KMS-11 (cell line): ENCODE measurements at regions not wholly inside any gene's neighbourhood (a gene's known extent, or its start where the extent isn't known, plus 50 kb on each side); places are given as distances from the start of the nearest gene placed in this dataset.

ENCODE experiments used
- H2AFZ ChIP-seq: fragments of 200-600 bp; sonication (generic); 2 replicates; pipeline ENCODE4 v1.6.1; 2016; ENCODE audit warnings: antibody characterized with exemption, mixed run types, low read depth
- H3K27ac ChIP-seq: fragments of 200-600 bp; sonication (generic); 2 replicates; pipeline ENCODE4 v1.6.1; 2016; ENCODE audit warnings: mild to moderate bottlenecking, mixed run types
- H3K27me3 ChIP-seq: fragments of 200-600 bp; sonication (generic); 2 replicates; pipeline ENCODE4 v1.6.1; 2017; ENCODE audit warnings: mild to moderate bottlenecking, low read depth, mixed run types, moderate library complexity; ENCODE audit not compliant: insufficient read depth
- H3K36me3 ChIP-seq: fragments of 200-600 bp; sonication (generic); 2 replicates; pipeline ENCODE4 v1.6.1; 2017; ENCODE audit warnings: mild to moderate bottlenecking, mixed run types; ENCODE audit not compliant: insufficient read depth
- H3K4me1 ChIP-seq: fragments of 200-600 bp; sonication (generic); 2 replicates; pipeline ENCODE4 v1.6.1; 2016; ENCODE audit warnings: mild to moderate bottlenecking, low read depth, mixed run types; ENCODE audit not compliant: poor library complexity, severe bottlenecking
- H3K4me2 ChIP-seq: fragments of 200-600 bp; sonication (generic); 2 replicates; pipeline ENCODE4 v1.7.0; 2016; ENCODE audit warnings: mild to moderate bottlenecking, mixed run types
- H3K4me3 ChIP-seq: fragments of 200-600 bp; sonication (generic); IDR thresholded peaks from 2 replicates; pipeline ENCODE4 v1.6.1; 2017; ENCODE audit warnings: low read depth, low read length, mixed read lengths; ENCODE audit not compliant: insufficient read depth
- H3K79me2 ChIP-seq: fragments of 200-600 bp; sonication (generic); 2 replicates; pipeline ENCODE4 v1.6.1; 2016; ENCODE audit warnings: low read depth, mixed run types; ENCODE audit not compliant: insufficient read depth
- H3K9ac ChIP-seq: fragments of 200-600 bp; sonication (generic); 2 replicates; pipeline ENCODE4 v1.6.1; 2016; ENCODE audit warnings: mild to moderate bottlenecking, mixed run types
- H4K20me1 ChIP-seq: fragments of 200-600 bp; sonication (generic); 2 replicates; pipeline ENCODE4 v1.6.1; 2016; ENCODE audit warnings: mild to moderate bottlenecking, mixed run types; ENCODE audit not compliant: insufficient read depth
- CTCF ChIP-seq: fragments of 200-600 bp; sonication (generic); conservative IDR thresholded peaks from 2 replicates; pipeline ENCODE4 v1.6.1; 2017; ENCODE audit warnings: low read depth, mild to moderate bottlenecking, antibody characterized with exemption, low read length, moderate library complexity, mixed read lengths

GRCh38 chr20:17882834-17883591, 85.6 kb downstream of the SNX5 start:
- Histone ChIP-seq H3K36me3 (no peaks in the 10 kb centered on the region), H3K4me3 (no peak overlapping the region), H3K9ac (no peak overlapping the region), H3K4me1 (peaks cover 9% of the 10 kb centered on the region), H4K20me1 (no peaks in the 10 kb centered on the region), H3K27me3 (no peaks in the 10 kb centered on the region), H3K4me2 (no peak overlapping the region), H2AFZ (no peak overlapping the region), H3K79me2 (no peaks in the 10 kb centered on the region), H3K27ac (no peak overlapping the region)
- TF ChIP-seq CTCF, result no peak

GRCh38 chr20:17882065-17882833, 86.3 kb downstream of the SNX5 start:
- peaks cover 9% of the 10 kb centered on the region for H3K4me1 ChIP-seq

GRCh38 chr20:17881741-17882064, 86.9 kb downstream of the SNX5 start:
- no peaks in the 10 kb centered on the region for H4K20me1 ChIP-seq
- H3K4me3 ChIP-seq, result no peak overlapping the region
- H3K79me2 ChIP-seq, result no peaks in the 10 kb centered on the region
- no peak overlapping the region for H3K9ac ChIP-seq
- no peaks in the 10 kb centered on the region for H3K36me3 ChIP-seq
- H2AFZ ChIP-seq, result no peak overlapping the region
- no peak overlapping the region for H3K4me2 ChIP-seq
- H3K4me1 ChIP-seq, result peaks cover 9% of the 10 kb centered on the region
- H3K27me3 ChIP-seq, result no peaks in the 10 kb centered on the region
- TF ChIP-seq CTCF, result no peak
- H3K27ac ChIP-seq, result no peak overlapping the region

More at GRCh38 chr20:17882065-17882833, 86.3 kb downstream of the SNX5 start:
- H3K27ac ChIP-seq, result no peak overlapping the region
- no peak for TF ChIP-seq CTCF
- no peaks in the 10 kb centered on the region for H3K36me3 ChIP-seq
- H4K20me1 ChIP-seq, result no peaks in the 10 kb centered on the region
- no peaks in the 10 kb centered on the region for H3K27me3 ChIP-seq
- H3K4me2 ChIP-seq, result no peak overlapping the region
- H3K9ac ChIP-seq, result no peak overlapping the region
- no peak overlapping the region for H3K4me3 ChIP-seq
- H3K79me2 ChIP-seq, result no peaks in the 10 kb centered on the region
- no peak overlapping the region for H2AFZ ChIP-seq

GRCh38 chr20:17878912-17879602, 89.5 kb downstream of the SNX5 start:
- no peak overlapping the region for H3K4me3 ChIP-seq
- TF ChIP-seq CTCF, result no peak
- H2AFZ ChIP-seq, result no peak overlapping the region; the same call in 1 of the 2 replicates
- no peak overlapping the region for H3K27ac ChIP-seq
- no peaks in the 10 kb centered on the region for H3K27me3 ChIP-seq
- no peaks in the 10 kb centered on the region for H4K20me1 ChIP-seq
- H3K4me2 ChIP-seq, result no peak overlapping the region
- H3K79me2 ChIP-seq, result no peaks in the 10 kb centered on the region
- H3K36me3 ChIP-seq, result no peaks in the 10 kb centered on the region
- peaks cover 9% of the 10 kb centered on the region for H3K4me1 ChIP-seq
- no peak overlapping the region for H3K9ac ChIP-seq
